ENCODE measurements at regions not wholly inside any gene's neighbourhood (a gene's known extent, or its start where the extent isn't known, plus 50 kb on each side); places are given as distances from the start of the nearest gene placed in this dataset.

- Histone ChIP-seq H3K27me3 (ENCODE audit: insufficient read depth, low read length, poor library complexity) (no peaks in the 10 kb centered on the region), H3K4ac (ENCODE audit: low read depth, low read length) (no peak overlapping the region), H3K27ac (ENCODE audit: low read depth, low read length) (no peak overlapping the region), H3K4me1 (ENCODE audit: control insufficient read depth, low read depth, low read length) (no peaks in the 10 kb centered on the region), H4K8ac (ENCODE audit: low read depth, low read length) (no peak overlapping the region), H2BK15ac (replicated peaks; ENCODE audit: low read depth) (no peak overlapping the region), H3K9ac (ENCODE audit: low read length) (no peak overlapping the region), H2BK120ac (ENCODE audit: low read depth, low read length) (no peak overlapping the region), H3K56ac (ENCODE audit: low read length) (no peak overlapping the region), H3K36me3 (ENCODE audit: control insufficient read depth, insufficient read depth, low read length) (no peaks in the 10 kb centered on the region), H3K79me2 (ENCODE audit: control insufficient read depth, insufficient read depth, low read length) (no peaks in the 10 kb centered on the region), H2AK5ac (ENCODE audit: low read length) (no peak overlapping the region), H3K79me1 (ENCODE audit: low read length) (no peaks in the 10 kb centered on the region), H3K23ac (ENCODE audit: low read length) (no peak overlapping the region), H3K18ac (ENCODE audit: low read length) (no peak overlapping the region), H2BK5ac (ENCODE audit: low read length) (no peak overlapping the region), H3K4me2 (ENCODE audit: low read length) (no peak overlapping the region), H4K5ac (ENCODE audit: low read length) (no peak overlapping the region), H3K4me3 (ENCODE audit: low read length) (no peak overlapping the region)
- WGBS (ENCODE audit: extremely low coverage, insufficient coverage, low lambda C conversion rate): no CpG with 5 or more reads among the region's 4 CpGs
- no peak for DNase-seq
Measured at GRCh38 chr2:21696900-21697299, 573.1 kb downstream of the TDRD15 start.

- Histone ChIP-seq H2AK5ac (ENCODE audit: low read length) (no peak overlapping the region), H2BK5ac (ENCODE audit: low read length) (no peak overlapping the region), H4K8ac (ENCODE audit: low read depth, low read length) (no peak overlapping the region), H2BK15ac (replicated peaks; ENCODE audit: low read depth) (no peak overlapping the region), H2BK120ac (ENCODE audit: low read depth, low read length) (no peak overlapping the region), H3K4me2 (ENCODE audit: low read length) (no peak overlapping the region), H3K79me2 (ENCODE audit: control insufficient read depth, insufficient read depth, low read length) (no peaks in the 10 kb centered on the region), H3K56ac (ENCODE audit: low read length) (no peak overlapping the region), H3K23ac (ENCODE audit: low read length) (no peak overlapping the region), H3K27me3 (ENCODE audit: insufficient read depth, low read length, poor library complexity) (no peaks in the 10 kb centered on the region), H3K79me1 (ENCODE audit: low read length) (no peaks in the 10 kb centered on the region), H3K4ac (ENCODE audit: low read depth, low read length) (no peak overlapping the region), H3K18ac (ENCODE audit: low read length) (no peak overlapping the region), H3K4me3 (ENCODE audit: low read length) (no peak overlapping the region), H3K36me3 (ENCODE audit: control insufficient read depth, insufficient read depth, low read length) (no peaks in the 10 kb centered on the region), H3K9ac (ENCODE audit: low read length) (no peak overlapping the region), H3K27ac (ENCODE audit: low read depth, low read length) (no peak overlapping the region), H4K5ac (ENCODE audit: low read length) (no peak overlapping the region), H3K4me1 (ENCODE audit: control insufficient read depth, low read depth, low read length) (no peaks in the 10 kb centered on the region)
- no peak for DNase-seq
Measured at GRCh38 chr2:21700644-21701043, 576.9 kb downstream of the TDRD15 start.

- WGBS (ENCODE audit: extremely low coverage, insufficient coverage, low lambda C conversion rate): no CpG with 5 or more reads among the region's 4 CpGs
- no peak overlapping the region for H3K18ac ChIP-seq (ENCODE audit: low read length)
- no peak overlapping the region for H3K4ac ChIP-seq (ENCODE audit: low read depth, low read length)
- no peak overlapping the region for H3K9ac ChIP-seq (ENCODE audit: low read length)
- no peaks in the 10 kb centered on the region for H3K79me2 ChIP-seq (ENCODE audit: control insufficient read depth, insufficient read depth, low read length)
- no peaks in the 10 kb centered on the region for H3K36me3 ChIP-seq (ENCODE audit: control insufficient read depth, insufficient read depth, low read length)
- no peak overlapping the region for H4K5ac ChIP-seq (ENCODE audit: low read length)
- no peak overlapping the region for H3K4me3 ChIP-seq (ENCODE audit: low read length)
- no peaks in the 10 kb centered on the region for H3K27me3 ChIP-seq (ENCODE audit: insufficient read depth, low read length, poor library complexity)
- no peak for DNase-seq
- no peak overlapping the region for H2BK120ac ChIP-seq (ENCODE audit: low read depth, low read length)
- H3K4me1 ChIP-seq (ENCODE audit: control insufficient read depth, low read depth, low read length): no peaks in the 10 kb centered on the region
- no peaks in the 10 kb centered on the region for H3K79me1 ChIP-seq (ENCODE audit: low read length)
- H3K56ac ChIP-seq (ENCODE audit: low read length): no peak overlapping the region
- H2BK15ac ChIP-seq (replicated peaks; ENCODE audit: low read depth): no peak overlapping the region
- H3K23ac ChIP-seq (ENCODE audit: low read length): no peak overlapping the region
- H2BK5ac ChIP-seq (ENCODE audit: low read length): no peak overlapping the region
- H2AK5ac ChIP-seq (ENCODE audit: low read length): no peak overlapping the region
- no peak overlapping the region for H4K8ac ChIP-seq (ENCODE audit: low read depth, low read length)
- H3K27ac ChIP-seq (ENCODE audit: low read depth, low read length): no peak overlapping the region
- H3K4me2 ChIP-seq (ENCODE audit: low read length): no peak overlapping the region
Measured at GRCh38 chr2:21710031-21710430, 586.3 kb downstream of the TDRD15 start.

- H3K4me3 ChIP-seq (ENCODE audit: low read length): no peak overlapping the region
- WGBS (ENCODE audit: extremely low coverage, insufficient coverage, low lambda C conversion rate): no CpG with 5 or more reads among the region's 3 CpGs
- H2BK15ac ChIP-seq (replicated peaks; ENCODE audit: low read depth): no peak overlapping the region
- H3K56ac ChIP-seq (ENCODE audit: low read length): no peak overlapping the region
- no peaks in the 10 kb centered on the region for H3K79me2 ChIP-seq (ENCODE audit: control insufficient read depth, insufficient read depth, low read length)
- no peak overlapping the region for H2BK120ac ChIP-seq (ENCODE audit: low read depth, low read length)
- no peak overlapping the region for H4K8ac ChIP-seq (ENCODE audit: low read depth, low read length)
- no peak overlapping the region for H3K9ac ChIP-seq (ENCODE audit: low read length)
- no peaks in the 10 kb centered on the region for H3K4me1 ChIP-seq (ENCODE audit: control insufficient read depth, low read depth, low read length)
- H4K5ac ChIP-seq (ENCODE audit: low read length): no peak overlapping the region
- H3K4ac ChIP-seq (ENCODE audit: low read depth, low read length): no peak overlapping the region
- no peak overlapping the region for H2BK5ac ChIP-seq (ENCODE audit: low read length)
- no peaks in the 10 kb centered on the region for H3K36me3 ChIP-seq (ENCODE audit: control insufficient read depth, insufficient read depth, low read length)
- H3K23ac ChIP-seq (ENCODE audit: low read length): no peak overlapping the region
- no peak overlapping the region for H3K18ac ChIP-seq (ENCODE audit: low read length)
- H2AK5ac ChIP-seq (ENCODE audit: low read length): no peak overlapping the region
- no peak for DNase-seq
- H3K4me2 ChIP-seq (ENCODE audit: low read length): no peak overlapping the region
- H3K27ac ChIP-seq (ENCODE audit: low read depth, low read length): no peak overlapping the region
- no peaks in the 10 kb centered on the region for H3K27me3 ChIP-seq (ENCODE audit: insufficient read depth, low read length, poor library complexity)
- no peaks in the 10 kb centered on the region for H3K79me1 ChIP-seq (ENCODE audit: low read length)
Measured at GRCh38 chr2:21710496-21710895, 586.7 kb downstream of the TDRD15 start.

GRCh38 chr2:21715887-21716286, 592.1 kb downstream of the TDRD15 start:
- Histone ChIP-seq H3K23ac (ENCODE audit: low read length) (no peak overlapping the region), H3K4me1 (ENCODE audit: control insufficient read depth, low read depth, low read length) (no peaks in the 10 kb centered on the region), H3K18ac (ENCODE audit: low read length) (no peak overlapping the region), H2BK120ac (ENCODE audit: low read depth, low read length) (no peak overlapping the region), H3K79me1 (ENCODE audit: low read length) (no peaks in the 10 kb centered on the region), H3K4me2 (ENCODE audit: low read length) (no peak overlapping the region), H2AK5ac (ENCODE audit: low read length) (no peak overlapping the region), H3K27me3 (ENCODE audit: insufficient read depth, low read length, poor library complexity) (no peaks in the 10 kb centered on the region), H2BK5ac (ENCODE audit: low read length) (no peak overlapping the region), H4K8ac (ENCODE audit: low read depth, low read length) (no peak overlapping the region), H3K27ac (ENCODE audit: low read depth, low read length) (no peak overlapping the region), H3K79me2 (ENCODE audit: control insufficient read depth, insufficient read depth, low read length) (no peaks in the 10 kb centered on the region), H3K4ac (ENCODE audit: low read depth, low read length) (no peak overlapping the region), H3K4me3 (ENCODE audit: low read length) (no peak overlapping the region), H3K56ac (ENCODE audit: low read length) (no peak overlapping the region), H3K9ac (ENCODE audit: low read length) (no peak overlapping the region), H3K36me3 (ENCODE audit: control insufficient read depth, insufficient read depth, low read length) (no peaks in the 10 kb centered on the region), H2BK15ac (replicated peaks; ENCODE audit: low read depth) (no peak overlapping the region), H4K5ac (ENCODE audit: low read length) (no peak overlapping the region)
- DNase-seq: peak; percentile 0
- no CpG with 5 or more reads among the region's 4 CpGs for WGBS (ENCODE audit: extremely low coverage, insufficient coverage, low lambda C conversion rate)

- Histone ChIP-seq H3K9ac (ENCODE audit: low read length) (no peak overlapping the region), H3K56ac (ENCODE audit: low read length) (no peak overlapping the region), H3K27me3 (ENCODE audit: insufficient read depth, low read length, poor library complexity) (no peaks in the 10 kb centered on the region), H3K36me3 (ENCODE audit: control insufficient read depth, insufficient read depth, low read length) (no peaks in the 10 kb centered on the region), H3K79me2 (ENCODE audit: control insufficient read depth, insufficient read depth, low read length) (no peaks in the 10 kb centered on the region), H3K4me2 (ENCODE audit: low read length) (no peak overlapping the region), H3K23ac (ENCODE audit: low read length) (no peak overlapping the region), H3K79me1 (ENCODE audit: low read length) (no peaks in the 10 kb centered on the region), H4K8ac (ENCODE audit: low read depth, low read length) (no peak overlapping the region), H3K4ac (ENCODE audit: low read depth, low read length) (no peak overlapping the region), H4K5ac (ENCODE audit: low read length) (no peak overlapping the region), H3K4me3 (ENCODE audit: low read length) (no peak overlapping the region), H2BK120ac (ENCODE audit: low read depth, low read length) (no peak overlapping the region), H2BK15ac (replicated peaks; ENCODE audit: low read depth) (no peak overlapping the region), H3K27ac (ENCODE audit: low read depth, low read length) (no peak overlapping the region), H3K4me1 (ENCODE audit: control insufficient read depth, low read depth, low read length) (no peaks in the 10 kb centered on the region), H2AK5ac (ENCODE audit: low read length) (no peak overlapping the region), H2BK5ac (ENCODE audit: low read length) (no peak overlapping the region), H3K18ac (ENCODE audit: low read length) (no peak overlapping the region)
- DNase-seq: no peak
- no CpG with 5 or more reads among the region's 4 CpGs for WGBS (ENCODE audit: extremely low coverage, insufficient coverage, low lambda C conversion rate)
Measured at GRCh38 chr2:21727101-21727500, 603.3 kb downstream of the TDRD15 start.
